Activated CD8-positive, alpha-beta memory T cell treated with anti-CD3 and anti-CD28 coated beads for 36 hours (primary cell): ENCODE measurements at regions not wholly inside any gene's neighbourhood (a gene's known extent, or its start where the extent isn't known, plus 50 kb on each side); places are given as distances from the start of the nearest gene placed in this dataset.
"Not testable (repeated sequence)": the region's sequence is repeated elsewhere in the genome, so short reads cannot be mapped to it uniquely, and the experiment has no call there.

ENCODE experiments used
- CTCF ChIA-PET: fragments of 350-600 bp; sonication (Branson Sonifier 250); formaldehyde crosslinking; loops from one replicate; lab custom pipeline; 2021; ENCODE audit warnings: antibody characterized with exemption; lab: Charles Lee
- POLR2A ChIA-PET: fragments of 350-600 bp; sonication (Branson Sonifier 250); formaldehyde crosslinking; loops from one replicate; lab custom pipeline; 2021; ENCODE audit warnings: antibody characterized with exemption; lab: Charles Lee

- POLR2A ChIA-PET, CTCF ChIA-PET: not testable (repeated sequence)
These were observed 227.6 kb downstream of the BCL2L11 start for GRCh38 chr2:111348316-111348715.

DNA sequence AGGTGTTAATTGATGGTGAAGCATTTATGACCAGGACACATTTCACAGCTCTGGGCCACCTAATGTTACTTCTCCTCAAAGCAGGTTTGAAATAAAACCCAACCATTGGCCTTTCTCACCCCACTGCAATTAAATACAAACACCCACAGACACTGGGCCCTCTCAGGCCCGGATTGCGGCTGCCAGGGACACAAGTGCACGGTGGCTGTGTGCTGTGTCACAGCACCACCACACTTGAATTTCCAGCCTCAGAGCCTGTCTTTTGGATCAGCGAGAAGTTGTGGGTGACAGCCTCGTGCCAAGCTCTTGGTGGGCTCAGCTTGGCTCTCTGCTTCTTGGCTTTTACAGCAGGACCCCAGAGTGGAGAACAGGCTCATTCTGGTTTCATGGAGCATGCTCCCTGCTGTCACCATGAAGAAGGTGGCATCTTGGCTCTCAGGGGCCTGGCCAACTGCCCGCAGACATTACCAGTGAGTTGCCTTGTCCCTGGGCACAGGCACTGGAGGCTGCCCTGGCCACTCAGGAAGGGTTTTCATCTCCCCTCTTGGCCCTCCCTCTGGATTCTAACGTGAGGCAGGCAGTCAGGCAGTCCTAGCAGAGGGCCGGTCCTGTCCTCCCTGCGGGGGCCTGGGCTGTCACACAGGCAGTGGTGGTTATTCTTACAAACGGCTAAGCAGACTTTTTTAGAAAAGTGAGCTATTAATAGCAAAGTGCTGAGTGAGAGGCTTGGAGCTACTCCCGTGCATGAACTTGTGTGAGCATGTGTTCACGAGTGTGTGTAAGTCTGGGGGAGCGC, 234.5 kb downstream of the BCL2L11 start:
- CTCF ChIA-PET, POLR2A ChIA-PET: not testable (repeated sequence)

GRCh38 chr2:111355823-111356511, 235.3 kb downstream of the BCL2L11 start:
- POLR2A ChIA-PET, CTCF ChIA-PET: not testable (repeated sequence)

DNA sequence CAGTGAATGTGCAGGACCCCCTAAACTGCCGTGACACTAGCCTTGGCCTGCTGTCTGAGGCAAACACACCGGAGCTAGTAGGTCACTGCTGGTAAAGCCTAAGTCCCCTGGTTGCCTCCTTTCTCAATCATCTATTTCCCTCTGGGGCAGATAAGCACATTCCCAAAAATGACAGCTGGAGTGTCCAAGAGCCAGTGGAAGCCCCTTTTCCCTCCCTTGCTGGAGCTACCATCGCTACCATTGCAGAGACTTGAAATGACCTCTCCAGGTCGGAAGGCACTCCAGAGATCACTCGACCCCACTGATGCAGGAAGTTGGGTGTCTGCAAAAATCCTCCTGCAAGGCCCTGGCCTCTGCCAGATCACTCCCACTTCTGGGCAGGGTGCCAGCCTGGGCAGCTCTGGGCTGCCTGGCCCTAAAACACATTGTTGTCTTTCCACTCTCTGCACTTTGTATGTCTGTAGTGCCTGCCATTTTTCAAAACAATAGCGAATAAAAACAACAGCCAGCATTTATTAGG, 235.9 kb downstream of the BCL2L11 start:
- POLR2A ChIA-PET, CTCF ChIA-PET: not testable (repeated sequence)

DNA sequence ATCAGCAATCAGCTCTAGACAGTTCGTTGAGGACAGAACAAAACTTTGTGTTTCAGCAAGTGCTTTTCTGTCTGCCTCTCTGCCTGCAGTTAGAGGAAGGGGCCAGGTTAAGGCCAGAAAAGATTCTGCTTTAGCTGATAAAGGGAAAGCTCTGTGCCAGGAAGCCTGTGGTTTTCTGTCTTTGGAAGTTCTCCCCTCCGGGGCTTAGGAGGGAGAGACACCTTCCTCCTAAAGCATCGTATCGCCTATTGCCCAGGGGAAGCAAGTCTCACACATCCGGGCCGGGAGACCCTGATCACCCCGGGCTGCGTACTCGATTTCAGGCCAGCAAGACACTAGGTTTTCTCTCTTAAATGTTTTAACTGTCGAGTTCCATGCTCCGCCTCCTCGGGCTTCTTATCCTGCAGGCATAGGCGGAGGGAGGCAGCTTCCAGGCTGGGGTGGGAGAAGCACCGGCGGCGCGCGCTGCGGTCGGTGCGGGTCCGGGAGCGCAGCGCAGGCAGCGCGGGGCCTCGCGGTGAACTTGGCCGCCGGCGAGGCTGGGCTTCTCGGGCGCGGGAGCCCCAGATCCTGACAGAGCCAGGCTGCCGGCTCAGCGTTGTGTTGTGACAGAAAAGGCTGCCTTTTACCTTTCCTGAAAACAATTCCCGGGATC, 245.4 kb downstream of the BCL2L11 start:
- CTCF ChIA-PET, POLR2A ChIA-PET: not testable (repeated sequence)

GRCh38 chr2:111366641-111367029, 245.9 kb downstream of the BCL2L11 start:
- POLR2A ChIA-PET, CTCF ChIA-PET: not testable (repeated sequence)

DNA sequence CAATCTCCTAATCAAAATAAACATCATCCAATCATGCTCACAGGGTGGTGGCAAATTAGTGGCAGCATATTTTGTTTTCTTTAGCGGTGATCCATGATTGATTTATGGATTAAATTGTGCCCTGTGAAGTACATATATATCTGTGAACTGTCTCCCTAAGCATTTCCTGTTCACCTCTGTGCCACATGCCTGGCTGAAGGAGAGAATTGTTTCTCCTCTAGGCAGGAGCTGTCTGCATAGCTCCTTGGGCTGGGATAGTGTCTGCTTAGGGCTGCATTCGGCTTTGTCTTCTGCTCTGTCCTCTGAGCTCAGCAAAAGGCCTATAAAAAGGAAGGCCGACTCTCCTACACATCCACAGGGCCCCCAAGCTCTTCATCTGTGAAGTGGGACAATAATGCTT, 246.4 kb downstream of the BCL2L11 start:
- POLR2A ChIA-PET, CTCF ChIA-PET: not testable (repeated sequence)

DNA sequence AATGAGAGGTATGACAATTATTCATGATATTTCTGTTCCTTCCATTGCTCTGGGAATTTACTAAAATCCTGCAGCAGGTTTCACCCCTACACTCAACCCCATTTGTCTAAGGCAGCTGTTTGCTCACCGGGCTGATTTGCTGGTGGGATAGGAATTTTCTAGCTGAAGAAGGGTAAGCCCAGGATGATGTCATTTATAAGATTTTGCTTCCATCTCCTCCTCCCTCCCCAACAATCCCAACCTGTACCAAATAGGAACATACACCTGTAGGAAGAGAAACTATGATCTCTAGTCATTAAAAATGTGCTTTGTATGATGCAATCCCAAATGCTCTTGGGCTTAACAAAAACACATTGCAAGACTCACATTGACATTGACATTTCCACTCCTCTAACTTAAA, 247.2 kb downstream of the BCL2L11 start:
- CTCF ChIA-PET, result not testable (repeated sequence)

DNA sequence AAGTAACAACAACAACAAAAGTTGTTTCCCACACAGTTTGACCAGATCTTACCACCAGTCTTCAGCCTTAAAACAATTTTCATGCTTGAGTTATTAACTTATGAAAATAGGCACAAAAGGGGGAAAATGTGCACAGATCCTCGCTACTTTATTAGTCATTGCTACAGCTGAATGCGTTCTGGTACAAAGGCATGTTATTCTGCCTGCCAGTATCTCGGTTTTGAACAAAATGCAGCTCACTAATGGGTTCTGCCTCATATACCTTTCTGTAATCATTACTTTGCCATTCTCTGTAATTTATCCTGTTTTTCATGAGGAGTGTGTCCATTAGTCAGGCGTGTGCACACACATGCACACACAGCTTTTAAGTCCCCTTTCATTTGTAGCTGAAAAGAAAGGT, 247.6 kb downstream of the BCL2L11 start:
- CTCF ChIA-PET, POLR2A ChIA-PET: not testable (repeated sequence)

More for the DNA sequence above, 247.2 kb downstream of the BCL2L11 start:
- POLR2A ChIA-PET, result not testable (repeated sequence)

GRCh38 chr2:111373060-111373459, 252.3 kb downstream of the BCL2L11 start:
- POLR2A ChIA-PET, CTCF ChIA-PET: not testable (repeated sequence)

- CTCF ChIA-PET, POLR2A ChIA-PET: not testable (repeated sequence)
These were observed 253.3 kb downstream of the BCL2L11 start for GRCh38 chr2:111373989-111374388.

GRCh38 chr2:111374734-111375133, 254.0 kb downstream of the BCL2L11 start:
- POLR2A ChIA-PET, CTCF ChIA-PET: not testable (repeated sequence)

- POLR2A ChIA-PET, CTCF ChIA-PET: not testable (repeated sequence)
These were observed 254.7 kb downstream of the BCL2L11 start for GRCh38 chr2:111375320-111375883.

DNA sequence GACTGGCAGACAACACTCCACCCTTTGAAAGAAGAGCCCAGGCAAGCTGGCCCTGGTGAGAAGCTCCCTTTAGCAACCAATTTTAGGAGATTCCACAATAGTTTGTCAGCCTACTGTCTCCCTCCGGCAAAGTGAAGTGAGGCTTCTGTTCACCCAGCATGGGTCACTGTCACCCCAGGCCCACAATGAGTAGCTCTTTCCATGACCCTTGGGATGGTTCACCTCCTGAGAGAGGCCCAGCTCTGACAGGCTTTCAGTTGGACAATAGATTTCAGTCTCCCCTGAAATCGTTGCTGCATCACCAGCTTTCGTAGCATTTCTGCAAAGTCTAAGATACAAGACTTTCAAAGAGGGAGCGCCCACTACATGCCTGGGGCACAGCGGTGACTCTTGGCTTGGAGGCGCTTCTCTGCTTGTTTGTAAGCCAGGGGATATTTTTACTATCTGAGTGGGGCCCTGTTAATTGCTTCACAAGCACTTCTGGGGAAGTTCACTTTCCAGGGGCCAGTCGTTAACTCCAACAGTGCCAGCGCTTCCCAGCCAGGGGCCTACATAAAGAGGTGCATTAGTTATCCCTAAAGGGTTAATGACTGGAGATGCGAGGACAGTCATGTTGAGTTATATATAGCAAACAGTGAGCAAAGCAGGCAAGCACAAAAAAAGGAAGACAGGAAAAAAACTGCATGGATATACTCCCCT, 255.7 kb downstream of the BCL2L11 start:
- CTCF ChIA-PET, POLR2A ChIA-PET: not testable (repeated sequence)

DNA sequence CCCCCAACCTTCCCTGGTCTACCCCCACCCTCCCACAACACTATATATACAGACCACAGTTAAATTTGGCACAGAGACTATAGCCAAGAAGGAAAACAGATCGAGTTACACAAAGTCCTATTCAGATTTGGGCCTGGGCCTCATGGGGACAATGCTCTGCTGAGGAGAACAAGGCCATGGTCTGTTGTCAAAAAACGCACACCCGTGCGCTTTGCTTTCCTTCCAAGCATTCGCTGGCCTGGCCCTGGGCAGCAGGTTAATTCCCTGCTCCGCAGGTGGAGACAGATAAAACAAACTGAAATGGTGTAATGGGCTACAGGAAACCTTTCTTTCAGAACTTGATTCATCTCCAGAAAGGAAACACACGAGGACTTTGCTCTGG, 256.2 kb downstream of the BCL2L11 start:
- POLR2A ChIA-PET, CTCF ChIA-PET: not testable (repeated sequence)

DNA sequence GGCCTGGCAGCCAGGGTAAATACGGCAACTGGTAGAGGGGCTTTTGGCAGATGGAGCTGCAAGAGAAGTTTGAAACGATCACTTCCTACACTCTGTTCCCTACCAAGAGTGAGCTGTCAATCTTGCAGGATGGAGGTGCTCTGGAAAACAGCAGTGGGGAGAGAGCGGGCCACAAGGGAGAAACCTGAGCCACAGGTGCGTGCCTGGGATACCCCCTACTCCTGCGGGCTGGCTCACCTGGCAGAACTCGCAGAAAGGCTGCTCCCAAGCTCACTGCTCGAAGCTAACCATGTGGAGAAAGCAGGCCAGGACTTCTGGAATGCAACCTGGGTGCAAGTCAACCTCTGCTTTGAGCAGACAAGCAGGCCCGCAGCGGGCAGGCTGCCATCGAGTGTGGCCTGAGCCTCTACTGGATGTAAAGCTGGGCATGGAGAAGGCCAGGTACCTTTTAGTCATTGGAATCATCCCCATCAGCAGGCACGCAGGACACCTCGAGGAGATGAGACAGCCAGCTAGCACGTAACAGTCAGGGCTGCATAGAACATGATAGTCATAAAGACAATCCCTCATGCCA, 256.8 kb downstream of the BCL2L11 start:
- POLR2A ChIA-PET, result not testable (repeated sequence)

GRCh38 chr2:111378348-111378747, 257.6 kb downstream of the BCL2L11 start:
- POLR2A ChIA-PET, CTCF ChIA-PET: not testable (repeated sequence)

More for the DNA sequence above, 256.8 kb downstream of the BCL2L11 start:
- CTCF ChIA-PET, result not testable (repeated sequence)

DNA sequence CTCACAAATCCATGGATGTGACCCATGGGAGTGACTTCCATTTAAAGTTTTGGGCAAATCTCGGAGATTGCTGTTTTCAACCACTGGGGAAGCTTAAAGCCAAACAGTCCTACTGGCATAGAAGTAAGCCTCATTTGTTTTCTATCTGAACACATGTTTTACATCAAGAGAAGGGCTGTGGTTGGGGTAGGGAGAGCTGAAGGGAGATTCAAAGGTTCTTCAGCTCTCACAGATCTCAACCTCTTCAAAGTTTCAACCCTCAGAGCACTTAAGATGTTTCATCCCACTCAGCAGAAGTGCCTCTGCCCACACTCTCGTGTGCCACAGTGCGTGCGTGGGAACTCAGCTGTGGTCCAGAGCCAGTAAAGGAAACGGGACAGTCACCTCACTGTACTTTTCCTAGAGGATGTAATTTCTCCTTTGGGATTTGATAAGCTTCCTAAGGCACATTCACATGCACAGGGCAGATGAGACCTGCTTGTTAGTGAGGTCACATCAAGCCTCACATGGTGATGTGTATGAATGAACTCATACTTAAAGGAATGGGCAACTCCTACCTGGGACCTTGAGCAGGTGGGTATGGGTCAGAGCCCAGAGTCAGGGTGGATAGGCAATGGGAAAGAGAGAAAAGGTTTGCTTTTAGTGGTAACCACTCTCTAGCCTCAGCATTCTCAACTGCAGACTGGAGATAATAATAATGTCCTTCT, 260.2 kb downstream of the BCL2L11 start:
- CTCF ChIA-PET, result not testable (repeated sequence)

More for the DNA sequence above, 260.2 kb downstream of the BCL2L11 start:
- POLR2A ChIA-PET, result not testable (repeated sequence)
